RWPE2 (cell line): ENCODE measurements at regions not wholly inside any gene's neighbourhood (a gene's known extent, or its start where the extent isn't known, plus 50 kb on each side); places are given as distances from the start of the nearest gene placed in this dataset.

Experiments used
- ATAC-seq: fragments of 200-7000 bp; cut with Tn5 transposase; 3 replicates; pipeline ENCODE4 v1.9.1; 2021; ENCODE audit warnings: low read depth
- DNase-seq: peaks from one replicate; pipeline ENCODE4 v3.0.0-alpha.2; 2020; ENCODE audit warnings: low spot score
- H3K27ac ChIP-seq: fragments of 450-650 bp; 2 replicates; pipeline ENCODE4 v1.5.1; 2017; ENCODE audit warnings: mild to moderate bottlenecking; ENCODE audit not compliant: poor library complexity, severe bottlenecking
- H3K27me3 ChIP-seq: fragments of 250-450 bp; sonication (Bioruptor Pico); 2 replicates; pipeline ENCODE4 v1.5.1; 2021; ENCODE audit warnings: mild to moderate bottlenecking, moderate library complexity; ENCODE audit not compliant: insufficient read depth, poor library complexity, severe bottlenecking
- H3K36me3 ChIP-seq: fragments of 250-450 bp; sonication (Bioruptor Pico); 2 replicates; pipeline ENCODE4 v1.5.1; 2020; ENCODE audit warnings: low read depth, mild to moderate bottlenecking, moderate library complexity
- H3K4me1 ChIP-seq: fragments of 250-450 bp; sonication (Bioruptor Pico); 2 replicates; pipeline ENCODE4 v1.5.1; 2021; ENCODE audit warnings: mild to moderate bottlenecking, moderate library complexity; ENCODE audit not compliant: insufficient read depth, poor library complexity, severe bottlenecking
- H3K4me3 ChIP-seq: fragments of 250-450 bp; sonication (Bioruptor Pico); 2 replicates; pipeline ENCODE4 v1.5.1; 2021; ENCODE audit warnings: mild to moderate bottlenecking, moderate library complexity; ENCODE audit not compliant: severe bottlenecking
- H3K9me3 ChIP-seq: fragments of 250-450 bp; sonication (Bioruptor Pico); 2 replicates; pipeline ENCODE4 v1.5.1; 2021; ENCODE audit warnings: mild to moderate bottlenecking, moderate library complexity; ENCODE audit not compliant: severe bottlenecking
- TF ChIP-seq, protein P1 (sequence below): fragments of 450-650 bp; IDR thresholded peaks from one replicate; pipeline ENCODE4 v1.5.1; 2017; ENCODE audit warnings: mild to moderate bottlenecking, moderate library complexity; ENCODE audit not compliant: poor library complexity, severe bottlenecking

DNA sequence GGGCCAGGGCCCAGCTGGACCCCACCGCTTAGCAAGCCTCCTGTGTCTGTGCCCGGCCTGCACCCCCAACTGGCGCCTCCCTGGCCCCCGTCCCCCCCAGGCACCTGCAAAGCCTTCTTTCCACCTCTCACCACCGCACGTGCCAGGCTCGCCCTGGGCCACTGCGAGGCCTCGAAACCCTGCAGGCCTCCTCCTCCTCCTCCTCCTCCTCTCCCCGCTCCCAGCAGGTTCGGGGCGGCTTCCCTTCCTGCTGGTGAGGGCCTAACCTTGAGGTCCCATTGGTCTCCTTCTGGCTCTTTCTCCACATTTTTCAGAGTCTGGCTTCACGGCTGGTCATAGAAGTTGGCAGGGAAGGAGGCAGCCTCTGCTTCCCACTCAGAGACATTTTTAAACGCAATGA is 76.8 kb upstream of the GATA5 start:
- Histone ChIP-seq H3K27ac (no peak overlapping the region), H3K4me3 (no peak overlapping the region), H3K27me3 (peaks cover 99% of the 10 kb centered on the region), H3K9me3 (no peaks in the 10 kb centered on the region), H3K36me3 (no peaks in the 10 kb centered on the region), H3K4me1 (no peaks in the 10 kb centered on the region)
- no peak for ATAC-seq
- no peak for DNase-seq
- TF ChIP-seq, protein P1, sequence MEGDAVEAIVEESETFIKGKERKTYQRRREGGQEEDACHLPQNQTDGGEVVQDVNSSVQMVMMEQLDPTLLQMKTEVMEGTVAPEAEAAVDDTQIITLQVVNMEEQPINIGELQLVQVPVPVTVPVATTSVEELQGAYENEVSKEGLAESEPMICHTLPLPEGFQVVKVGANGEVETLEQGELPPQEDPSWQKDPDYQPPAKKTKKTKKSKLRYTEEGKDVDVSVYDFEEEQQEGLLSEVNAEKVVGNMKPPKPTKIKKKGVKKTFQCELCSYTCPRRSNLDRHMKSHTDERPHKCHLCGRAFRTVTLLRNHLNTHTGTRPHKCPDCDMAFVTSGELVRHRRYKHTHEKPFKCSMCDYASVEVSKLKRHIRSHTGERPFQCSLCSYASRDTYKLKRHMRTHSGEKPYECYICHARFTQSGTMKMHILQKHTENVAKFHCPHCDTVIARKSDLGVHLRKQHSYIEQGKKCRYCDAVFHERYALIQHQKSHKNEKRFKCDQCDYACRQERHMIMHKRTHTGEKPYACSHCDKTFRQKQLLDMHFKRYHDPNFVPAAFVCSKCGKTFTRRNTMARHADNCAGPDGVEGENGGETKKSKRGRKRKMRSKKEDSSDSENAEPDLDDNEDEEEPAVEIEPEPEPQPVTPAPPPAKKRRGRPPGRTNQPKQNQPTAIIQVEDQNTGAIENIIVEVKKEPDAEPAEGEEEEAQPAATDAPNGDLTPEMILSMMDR: no peak

DNA sequence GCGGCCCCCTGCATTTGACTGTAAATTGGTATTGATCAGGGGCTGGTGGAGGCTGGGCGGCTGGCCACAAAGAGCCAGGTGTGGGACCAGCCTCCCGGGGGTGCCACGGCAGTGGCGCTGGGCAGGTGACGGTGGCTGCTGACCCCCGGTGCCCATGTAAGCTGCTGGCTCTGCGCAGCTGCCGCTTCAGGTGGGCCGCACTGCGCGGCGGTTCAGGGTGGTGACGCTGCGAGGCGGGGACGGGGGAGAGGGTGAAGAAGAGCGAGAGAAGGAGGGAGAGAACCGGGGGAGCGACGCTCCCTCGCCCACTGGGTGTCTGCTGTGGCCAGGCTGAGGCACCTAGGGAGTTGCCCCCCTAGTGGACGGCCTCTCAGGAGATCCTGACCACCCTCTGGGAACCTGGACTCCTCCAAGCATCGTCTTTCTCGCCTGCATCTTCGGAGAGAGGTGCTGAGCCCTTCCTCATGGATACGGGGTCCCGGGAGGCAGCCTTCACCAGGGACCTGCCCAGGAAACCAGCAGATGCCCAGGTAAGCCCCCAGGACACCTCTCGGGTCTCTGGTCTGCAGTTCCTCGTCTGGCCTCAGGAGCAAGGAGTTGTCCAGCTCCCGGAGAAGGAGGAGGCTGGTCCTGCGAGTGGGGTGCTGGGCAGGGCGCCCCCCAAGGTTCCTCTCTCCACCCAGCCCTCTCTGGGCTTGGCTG is 77.5 kb upstream of the GATA5 start:
- no peak overlapping the region for H3K4me3 ChIP-seq
- no peak for ATAC-seq
- no peaks in the 10 kb centered on the region for H3K36me3 ChIP-seq
- H3K27me3 ChIP-seq: peaks cover 97% of the 10 kb centered on the region
- no peak for DNase-seq
- H3K4me1 ChIP-seq: no peaks in the 10 kb centered on the region
- H3K9me3 ChIP-seq: no peaks in the 10 kb centered on the region
- no peak overlapping the region for H3K27ac ChIP-seq
- TF ChIP-seq, protein P1: no peak

DNA sequence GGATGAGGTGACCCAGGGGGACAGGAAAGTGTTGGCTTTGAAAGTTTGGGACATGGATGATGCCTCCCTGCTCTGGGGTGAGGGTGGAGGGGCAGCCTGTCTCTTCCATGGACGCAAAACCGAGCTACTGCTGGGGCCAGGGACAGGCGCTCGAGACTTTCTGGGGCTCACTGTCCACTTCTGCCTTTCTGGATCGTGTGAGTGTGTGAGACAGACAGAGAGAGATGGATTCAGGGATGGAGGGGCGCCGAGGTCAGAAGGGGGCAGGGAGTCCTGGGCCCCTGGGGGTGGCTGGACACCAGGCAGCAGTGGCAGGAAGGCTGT is 78.0 kb upstream of the GATA5 start:
- Histone ChIP-seq H3K4me3 (no peak overlapping the region), H3K27ac (no peak overlapping the region), H3K36me3 (no peaks in the 10 kb centered on the region), H3K4me1 (no peaks in the 10 kb centered on the region), H3K27me3 (peaks cover 97% of the 10 kb centered on the region), H3K9me3 (no peaks in the 10 kb centered on the region)
- ATAC-seq (no peak), DNase-seq (no peak)
- TF ChIP-seq, protein P1: no peak

DNA sequence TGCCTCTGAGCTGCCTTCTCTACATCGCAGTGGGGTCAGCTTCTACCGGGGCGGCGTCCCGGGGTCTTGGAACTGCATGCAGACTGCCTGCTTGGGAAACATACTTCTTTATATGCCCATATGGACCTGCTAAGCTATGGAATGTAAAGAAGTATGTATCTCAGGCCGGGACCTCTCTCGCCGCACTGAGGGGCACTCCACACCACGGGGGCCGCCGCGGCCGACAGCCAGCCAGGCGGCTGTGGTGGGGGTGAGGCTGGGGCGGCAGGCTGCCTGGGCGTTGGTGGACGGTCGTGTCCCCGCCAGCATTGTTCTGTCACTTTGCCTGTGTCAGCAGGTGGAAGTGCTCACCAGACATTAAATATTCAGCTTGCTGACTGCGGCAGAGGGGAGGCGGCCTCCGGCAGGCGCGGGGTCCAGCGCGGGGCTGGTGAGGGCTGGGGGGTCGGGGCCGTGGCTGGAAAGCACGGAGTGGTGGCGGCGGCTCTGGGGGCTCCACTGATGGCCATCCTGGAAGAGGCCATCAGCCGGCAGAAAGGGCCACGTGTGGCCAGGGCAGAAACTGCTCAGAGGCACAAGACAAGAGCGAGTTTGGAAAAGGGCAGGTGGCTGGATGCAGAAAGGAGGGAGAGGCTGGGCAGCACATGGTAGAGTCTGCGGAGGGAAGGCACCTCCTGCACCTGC is 78.6 kb upstream of the GATA5 start:
- no peak for DNase-seq
- no peaks in the 10 kb centered on the region for H3K36me3 ChIP-seq
- H3K27me3 ChIP-seq: peaks cover 97% of the 10 kb centered on the region
- H3K4me1 ChIP-seq: no peaks in the 10 kb centered on the region
- TF ChIP-seq, protein P1: no peak
- no peak overlapping the region for H3K27ac ChIP-seq
- 0 out of 3 replicates have a peak, but pooled peaks have one; percentile 2 for ATAC-seq
- no peak overlapping the region for H3K4me3 ChIP-seq
- no peaks in the 10 kb centered on the region for H3K9me3 ChIP-seq
